SH-SY5Y (cell line): ENCODE measurements at regions not wholly inside any gene's neighbourhood (a gene's known extent, or its start where the extent isn't known, plus 50 kb on each side); places are given as distances from the start of the nearest gene placed in this dataset.

Experiments
- GATA2 ChIP-seq: IDR thresholded peaks from 2 replicates; pipeline ENCODE4 v1.6.1; 2011; ENCODE audit warnings: mild to moderate bottlenecking, low read depth, low read length
- GATA3 ChIP-seq: IDR thresholded peaks from 2 replicates; pipeline ENCODE4 v1.6.1; 2011; ENCODE audit warnings: low read depth, mild to moderate bottlenecking, low read length, moderate library complexity

GRCh38 chr2:163836167-163836566 is 100.4 kb upstream of the FIGN start:
- TF ChIP-seq GATA2, result no peak
- no peak for TF ChIP-seq GATA3
